Urothelium cell line (cell line): ENCODE measurements at regions not wholly inside any gene's neighbourhood (a gene's known extent, or its start where the extent isn't known, plus 50 kb on each side); places are given as distances from the start of the nearest gene placed in this dataset.

Source experiments
- DNase-seq: peaks from one replicate; pipeline ENCODE4 v3.0.0; 2011; ENCODE audit warnings: low spot score, mixed read lengths
- FAIRE-seq: peaks from 2 replicates; lab custom pipeline; 2011; peaks lifted over from hg19 to GRCh38; lab: Jason Lieb, UNC

DNA sequence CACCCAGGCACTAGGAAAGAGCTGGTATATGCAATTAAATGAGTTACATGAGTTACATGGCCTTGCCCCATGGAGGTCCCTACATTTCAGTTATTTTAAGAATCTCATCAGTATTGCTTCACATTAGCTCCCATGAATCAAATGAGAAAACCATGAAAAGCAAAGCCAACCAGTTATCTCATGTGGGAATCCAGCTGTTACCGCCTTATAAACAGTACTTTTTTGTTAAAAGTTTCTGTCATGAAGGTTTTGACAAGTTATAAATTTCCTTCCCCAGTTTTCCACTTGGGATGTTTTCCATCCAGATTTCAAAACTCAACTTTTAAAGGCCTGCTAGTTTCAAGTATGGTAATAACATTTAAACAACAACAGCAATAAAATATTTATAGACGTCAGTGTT is 544.8 kb downstream of the NUF2 start:
- FAIRE-seq (no peak), DNase-seq (no peak)

DNA sequence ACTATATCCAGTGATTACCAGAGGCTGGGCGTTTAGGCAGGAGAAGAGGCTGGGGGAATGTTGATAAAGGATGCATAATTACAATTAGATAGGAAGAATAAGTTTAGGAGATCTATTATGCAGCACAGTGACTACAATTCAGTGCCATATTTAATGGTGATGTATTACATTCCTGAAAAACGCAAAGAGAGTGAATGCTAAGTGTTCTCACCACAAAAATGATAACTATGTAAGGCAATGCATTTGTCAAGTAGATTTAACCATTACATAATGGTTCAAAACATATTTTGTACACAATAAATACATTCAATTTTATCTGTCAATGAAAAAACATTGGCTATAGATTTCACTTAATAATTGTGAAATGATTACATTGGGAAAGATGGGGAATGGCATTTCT is 548.9 kb downstream of the NUF2 start:
- no peak for FAIRE-seq
- DNase-seq = no peak

DNA sequence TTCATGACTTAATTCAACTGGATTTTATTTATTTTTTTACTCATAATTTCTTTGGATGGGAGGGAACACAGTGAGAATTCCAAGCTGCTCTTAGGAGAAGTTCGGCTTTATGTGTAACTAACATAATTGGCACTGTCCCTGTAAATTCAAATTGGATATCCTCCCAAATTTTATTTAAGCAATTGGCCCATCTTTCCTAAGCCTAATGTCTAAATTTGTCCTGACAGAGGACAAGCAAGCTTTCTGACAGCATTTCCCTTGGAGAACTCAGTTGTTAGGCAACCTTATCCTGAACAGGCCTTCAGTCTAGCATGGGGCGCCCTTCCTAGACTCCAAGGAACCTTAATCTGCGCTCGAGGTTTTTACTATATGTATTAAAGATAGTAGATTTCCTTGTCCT is 550.3 kb downstream of the NUF2 start:
- FAIRE-seq (no peak), DNase-seq (no peak)

DNA sequence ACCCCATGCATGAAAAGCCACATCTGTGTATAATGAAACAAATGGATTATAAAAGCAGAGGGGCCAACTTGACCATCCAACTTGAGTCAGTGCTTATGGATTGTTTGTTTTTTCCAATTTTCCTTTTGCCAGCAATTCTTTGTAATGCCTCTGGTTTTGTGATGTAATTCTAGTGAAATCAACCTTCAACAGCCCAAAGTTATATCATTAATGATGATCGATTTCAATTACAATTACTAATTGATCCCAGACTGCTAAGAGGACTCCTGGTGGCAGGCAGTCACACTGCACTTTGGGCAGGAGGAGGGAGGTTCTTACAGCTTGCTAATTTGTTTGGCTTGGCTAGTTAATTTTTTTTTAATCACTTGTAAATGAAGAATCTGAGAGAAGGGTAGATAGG is 552.3 kb downstream of the NUF2 start:
- FAIRE-seq (no peak), DNase-seq (no peak)

DNA sequence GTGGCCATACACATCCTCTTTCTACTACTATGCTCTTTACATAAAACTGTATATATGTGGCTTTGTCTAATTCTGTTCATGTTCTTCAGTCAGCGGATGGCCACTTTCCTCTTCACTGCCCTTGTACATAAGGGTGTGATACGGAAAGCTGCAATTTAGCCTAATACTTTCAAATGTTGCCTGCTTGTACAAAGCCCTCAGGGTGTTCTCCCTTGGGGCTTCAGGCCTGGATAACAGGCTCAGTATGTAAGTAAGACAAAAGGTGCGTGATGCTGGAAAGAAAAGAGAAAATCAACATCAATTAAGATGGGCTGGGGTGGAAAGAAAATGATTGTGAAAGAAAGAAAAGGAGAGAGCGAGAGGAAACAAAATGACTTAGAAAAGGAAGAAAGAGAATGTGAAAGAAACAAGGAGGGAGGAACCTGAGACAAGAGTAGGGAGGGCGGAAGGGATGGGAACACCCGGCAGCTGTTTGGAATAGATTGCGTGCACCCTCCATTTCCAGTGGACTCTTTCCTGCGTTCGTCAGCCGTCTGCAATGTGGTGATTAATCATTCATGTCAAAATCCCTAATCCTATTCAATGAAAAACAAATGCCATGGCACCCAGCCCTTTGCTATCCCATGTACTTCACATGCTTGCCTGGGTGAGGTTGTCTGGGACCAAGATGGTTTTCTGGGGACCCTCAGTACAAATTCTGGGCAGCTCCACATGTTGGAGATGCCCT is 553.6 kb downstream of the NUF2 start:
- FAIRE-seq (no peak), DNase-seq (peak; percentile 18)

DNA sequence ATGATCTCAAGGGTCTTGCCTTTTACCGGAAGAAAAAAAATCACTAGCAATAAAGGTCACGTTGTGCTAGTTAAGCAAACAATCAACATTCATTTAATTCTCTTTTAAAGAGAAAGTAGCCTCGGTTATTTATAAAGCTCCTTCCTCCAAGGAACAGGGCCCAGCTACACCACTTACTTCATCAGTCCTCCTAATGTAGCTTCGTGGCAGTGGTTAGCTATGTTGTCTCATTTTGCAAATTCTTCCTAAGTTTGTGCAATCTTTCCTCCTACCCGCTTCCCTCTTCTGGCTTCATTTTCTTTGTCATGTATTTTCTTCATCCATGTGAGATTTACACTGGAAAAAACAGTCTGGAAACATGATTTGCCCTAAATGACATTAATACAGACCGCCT is 554.2 kb downstream of the NUF2 start:
- FAIRE-seq (no peak), DNase-seq (no peak)

DNA sequence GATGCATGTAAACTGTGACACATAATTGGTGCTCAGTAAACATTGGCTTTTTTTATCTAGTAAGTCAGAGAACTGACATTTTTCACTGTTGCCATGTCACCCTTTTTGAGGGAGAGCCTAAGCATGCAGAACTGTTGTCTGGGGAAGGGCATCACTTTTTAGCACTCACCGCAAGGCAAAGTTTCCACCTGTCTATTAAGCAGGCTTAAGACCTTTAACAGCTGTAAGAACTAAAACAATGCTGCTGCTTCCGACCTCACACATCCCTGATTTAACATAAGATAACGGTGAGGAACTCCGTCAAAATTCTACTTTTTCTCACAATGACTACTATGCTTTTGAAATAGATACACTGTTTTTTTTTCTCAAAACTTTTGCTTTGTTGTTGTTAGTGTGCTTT is 554.8 kb downstream of the NUF2 start:
- FAIRE-seq (no peak), DNase-seq (no peak)

DNA sequence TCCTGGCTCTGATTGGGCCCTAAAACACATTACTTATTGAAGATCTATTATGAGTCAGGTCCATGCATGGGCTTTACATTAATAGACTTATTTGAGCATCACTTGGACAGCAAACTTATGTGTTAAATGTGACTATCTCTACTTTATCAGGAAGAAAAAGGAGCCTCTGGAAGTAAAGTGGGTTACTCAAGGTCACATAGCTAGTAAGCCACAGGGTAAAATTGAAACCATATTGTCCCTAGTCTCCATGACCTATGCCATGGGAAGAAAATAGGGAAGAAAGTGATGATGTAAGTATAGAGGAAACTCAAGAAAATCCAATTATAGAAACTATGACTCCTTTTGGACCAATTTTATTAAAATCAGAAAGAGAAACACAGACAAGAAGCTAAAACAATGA is 555.3 kb downstream of the NUF2 start:
- FAIRE-seq (no peak), DNase-seq (no peak)

DNA sequence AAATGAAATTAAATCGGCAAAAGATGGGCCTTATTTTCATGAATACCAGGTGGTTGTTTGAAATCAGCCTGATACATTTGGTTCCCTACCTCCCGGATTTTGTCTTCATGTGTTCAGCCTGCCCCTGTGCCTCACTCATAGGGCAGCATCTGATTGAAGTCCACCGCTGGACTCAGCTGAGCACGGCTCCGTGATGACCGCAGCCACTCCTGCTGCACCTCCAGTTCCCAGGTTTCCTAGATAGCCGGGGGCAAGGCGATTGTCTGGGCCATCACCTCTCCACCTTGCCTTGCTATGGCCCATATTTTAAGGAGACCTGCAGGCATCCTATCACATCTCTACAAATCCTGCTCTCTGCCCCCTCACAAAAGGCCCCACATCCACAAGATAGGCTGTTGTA is 563.8 kb downstream of the NUF2 start:
- FAIRE-seq = no peak
- DNase-seq = no peak

DNA sequence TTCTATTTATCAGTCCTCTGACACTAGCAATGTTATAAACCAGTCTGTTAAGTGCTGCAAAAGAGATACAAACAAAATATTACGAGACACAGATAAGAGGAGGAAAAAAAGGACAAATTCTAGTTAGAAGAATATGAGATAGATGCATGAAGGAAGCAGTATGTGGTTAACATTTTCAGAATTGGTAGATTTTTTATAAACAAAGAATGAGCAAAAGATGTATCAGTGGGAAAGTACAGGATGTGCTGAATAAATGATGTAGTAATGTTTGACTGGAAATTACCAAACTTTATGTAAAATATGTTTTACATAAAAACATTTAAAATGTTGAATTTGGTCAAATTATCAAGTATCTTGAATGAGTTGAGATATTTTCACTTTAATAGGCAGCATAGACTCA is 574.2 kb downstream of the NUF2 start:
- FAIRE-seq = no peak
- no peak for DNase-seq

DNA sequence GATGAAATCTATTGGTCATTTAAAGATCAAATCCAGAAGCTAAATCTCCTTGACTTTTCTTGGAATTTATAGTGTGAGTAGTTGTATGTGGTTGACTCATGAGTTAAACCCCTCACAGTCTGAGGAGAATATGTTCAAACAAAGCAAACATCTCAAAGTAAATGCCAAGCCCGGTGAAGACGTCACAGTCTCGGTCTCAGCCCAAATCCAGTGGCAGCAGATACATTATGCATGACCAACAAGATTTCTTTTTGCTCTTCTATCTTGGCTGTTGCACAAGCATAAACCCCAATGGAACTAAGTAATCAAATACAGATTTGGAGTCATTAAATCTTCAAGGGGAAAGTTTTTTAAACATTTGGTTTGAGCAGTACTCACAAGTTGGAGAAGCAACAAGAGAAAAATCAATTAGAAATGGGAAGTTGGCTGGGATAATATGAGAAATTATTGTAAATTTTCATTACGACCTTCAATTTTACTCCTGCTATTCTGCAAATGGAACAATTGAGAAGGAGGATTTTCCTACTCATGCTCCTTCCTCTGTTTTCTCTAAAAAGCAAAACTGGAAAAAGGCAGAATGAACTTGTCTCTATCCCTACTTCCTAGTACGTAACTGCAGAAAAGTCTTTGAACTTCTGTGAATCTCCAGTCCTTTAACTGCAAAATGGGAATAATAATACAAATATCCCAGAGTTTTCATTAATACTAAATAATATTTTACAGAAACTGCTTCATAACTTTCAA is 575.8 kb downstream of the NUF2 start:
- DNase-seq (no peak), FAIRE-seq (no peak)

DNA sequence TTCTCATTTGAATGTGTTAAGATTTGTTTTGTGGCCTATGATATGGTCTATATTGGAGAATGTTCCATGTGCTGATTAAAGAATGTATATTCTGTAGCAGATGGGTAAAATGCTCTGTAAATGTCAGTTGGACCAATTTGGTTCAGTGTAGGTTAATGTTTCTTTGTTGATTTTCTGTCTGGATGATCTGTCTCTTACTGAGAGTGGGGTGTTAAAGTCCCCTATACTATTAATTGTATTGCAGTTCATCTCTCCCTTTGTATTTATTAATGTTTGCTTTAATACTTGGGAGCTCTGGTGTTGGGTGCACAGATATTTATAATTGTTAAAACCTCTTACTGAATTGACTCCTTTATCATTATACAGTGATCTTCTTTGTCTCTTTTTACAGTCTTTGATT is 584.5 kb downstream of the NUF2 start:
- FAIRE-seq = no peak

DNA sequence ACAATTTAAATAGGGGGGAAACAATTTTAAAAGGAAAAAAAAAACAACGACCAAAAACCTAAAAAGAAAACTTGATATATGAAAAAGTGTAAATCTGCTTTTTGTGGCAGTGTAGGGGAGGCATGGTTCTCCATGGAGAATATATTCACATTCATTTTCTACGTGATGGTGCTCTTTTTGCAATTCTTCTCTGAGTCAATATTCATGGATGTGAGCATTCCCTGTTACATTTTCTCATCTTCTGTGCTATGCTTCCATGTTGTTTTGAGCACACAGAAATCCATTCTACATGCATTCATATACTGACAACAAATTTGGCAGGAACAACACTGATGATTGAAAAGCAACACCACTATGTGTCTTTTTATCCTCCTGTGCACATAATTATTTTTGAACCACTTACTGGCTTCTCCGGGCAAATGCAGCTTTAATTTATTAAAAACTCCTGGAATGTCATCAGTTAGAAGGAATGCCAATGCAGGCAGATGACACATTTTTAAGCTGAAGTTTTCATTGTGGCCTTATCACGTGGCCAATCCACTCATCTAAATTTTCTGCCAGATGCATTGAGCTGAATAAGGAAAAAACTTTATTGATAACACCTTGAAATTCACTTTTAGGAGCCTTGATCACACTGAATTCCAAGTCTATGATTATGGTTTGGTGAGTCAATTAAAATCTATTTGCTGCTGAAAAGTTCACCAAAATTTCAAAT is 590.6 kb downstream of the NUF2 start:
- DNase-seq (no peak), FAIRE-seq (no peak)

More for the DNA sequence above, 584.5 kb downstream of the NUF2 start:
- no peak for DNase-seq

DNA sequence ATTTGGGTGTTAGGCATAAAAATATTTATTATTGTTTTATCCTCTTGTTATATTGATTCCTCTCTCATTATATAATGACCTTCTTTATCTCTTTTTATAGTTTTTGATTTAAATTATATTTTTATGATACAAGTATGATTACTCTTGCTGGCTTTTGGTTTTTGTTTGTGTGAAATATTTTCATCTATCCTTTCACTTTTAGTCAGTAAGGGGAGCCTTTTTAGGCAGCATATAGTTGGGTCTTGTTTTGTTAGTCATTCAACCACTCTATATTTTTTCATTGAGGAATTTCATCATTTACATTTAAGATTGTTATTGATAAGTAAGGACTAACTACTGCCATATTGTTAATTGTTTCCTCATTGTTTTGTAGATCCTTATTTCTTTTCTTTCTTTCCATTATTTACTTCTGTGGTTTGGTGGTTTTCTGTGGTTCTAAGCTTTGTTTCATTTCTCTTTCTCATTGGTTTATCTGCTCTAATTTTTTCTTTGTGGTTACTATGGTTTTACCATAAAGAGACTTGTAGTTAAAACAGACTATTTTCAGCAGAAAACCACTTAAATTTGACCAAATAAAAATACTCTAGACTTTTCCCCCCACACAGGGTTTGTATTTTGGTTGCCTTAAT is 593.1 kb downstream of the NUF2 start:
- DNase-seq (no peak), FAIRE-seq (no peak)

DNA sequence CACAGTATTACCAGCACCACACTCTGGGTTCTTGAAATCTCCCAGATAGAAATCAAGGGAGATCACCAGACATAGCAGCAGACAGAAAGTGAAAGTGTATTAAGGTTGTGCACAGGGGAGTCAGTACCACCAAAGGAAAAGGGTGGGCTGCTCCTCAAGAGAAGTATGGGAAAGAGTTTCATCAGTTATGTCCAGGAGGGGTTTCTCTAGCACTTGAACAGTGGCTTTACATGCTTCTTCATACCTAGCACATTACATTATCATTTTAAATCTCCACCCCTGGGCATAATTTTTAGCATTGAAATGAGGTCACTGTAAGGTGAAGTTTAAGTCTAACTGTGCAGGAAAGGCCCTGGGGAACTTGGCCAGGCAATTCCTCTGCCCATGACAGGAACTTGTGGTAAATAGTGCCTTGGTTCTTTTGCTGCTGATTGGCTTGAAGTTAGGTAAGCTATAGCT is 601.0 kb downstream of the NUF2 start:
- FAIRE-seq = no peak

DNA sequence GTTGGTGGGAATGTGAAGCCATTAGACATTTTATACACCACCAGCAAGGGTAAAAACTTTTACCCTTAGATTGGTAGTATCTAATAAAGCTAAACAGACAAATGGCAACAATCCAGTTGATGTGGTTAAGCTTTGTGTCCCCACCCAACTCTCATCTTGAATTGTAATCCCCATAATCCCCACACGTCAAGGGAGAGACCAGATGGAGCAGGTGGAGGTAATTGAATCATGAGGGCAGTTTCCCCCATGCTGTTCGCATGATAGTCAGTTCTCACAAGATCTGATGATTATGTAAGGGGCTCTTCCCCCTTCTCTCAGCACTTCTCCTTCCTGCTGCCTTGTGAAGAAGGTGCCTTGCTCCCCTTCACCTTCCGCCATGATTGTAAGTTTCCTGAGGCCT is 602.3 kb downstream of the NUF2 start:
- DNase-seq (no peak), FAIRE-seq (no peak)

More for the DNA sequence above, 601.0 kb downstream of the NUF2 start:
- no peak for DNase-seq

DNA sequence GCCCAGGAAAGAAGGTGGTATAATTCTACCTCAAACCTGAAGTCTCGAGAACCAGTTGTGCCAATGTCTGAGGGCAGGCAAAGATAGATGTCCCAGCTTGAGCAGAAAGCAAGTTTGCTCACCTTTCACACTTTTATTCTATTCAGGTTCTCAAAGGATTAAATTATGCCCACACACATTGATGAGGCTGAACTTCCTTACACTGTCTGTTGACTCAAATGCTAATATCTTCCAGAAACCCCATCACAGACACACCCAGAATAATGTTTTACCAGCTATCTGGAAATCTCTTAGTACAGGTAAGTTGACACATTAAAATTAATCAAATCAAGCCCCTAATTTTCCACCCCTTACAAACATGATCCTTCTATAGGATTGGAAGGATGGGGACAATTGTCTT is 605.7 kb downstream of the NUF2 start:
- DNase-seq (no peak), FAIRE-seq (no peak)

DNA sequence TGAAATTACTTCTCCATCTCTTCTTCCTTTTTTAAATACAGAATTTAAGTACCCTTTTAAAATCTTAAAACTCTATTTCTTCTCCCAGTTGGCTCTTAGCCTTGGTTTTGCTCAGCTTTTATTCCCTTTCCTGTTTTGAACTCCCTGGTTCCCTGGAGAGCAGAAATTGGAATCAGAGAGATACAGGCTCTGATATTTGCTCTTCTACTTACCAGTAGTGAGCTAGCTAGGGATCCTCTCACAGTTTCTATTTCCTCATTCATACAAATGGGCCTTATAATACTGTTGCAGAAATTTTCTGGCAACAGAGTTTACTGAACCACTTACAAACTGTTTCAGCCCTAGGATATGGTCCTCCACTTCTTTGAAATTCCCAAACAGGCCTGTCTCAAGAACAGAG is 606.3 kb downstream of the NUF2 start:
- no peak for FAIRE-seq
- DNase-seq = no peak

DNA sequence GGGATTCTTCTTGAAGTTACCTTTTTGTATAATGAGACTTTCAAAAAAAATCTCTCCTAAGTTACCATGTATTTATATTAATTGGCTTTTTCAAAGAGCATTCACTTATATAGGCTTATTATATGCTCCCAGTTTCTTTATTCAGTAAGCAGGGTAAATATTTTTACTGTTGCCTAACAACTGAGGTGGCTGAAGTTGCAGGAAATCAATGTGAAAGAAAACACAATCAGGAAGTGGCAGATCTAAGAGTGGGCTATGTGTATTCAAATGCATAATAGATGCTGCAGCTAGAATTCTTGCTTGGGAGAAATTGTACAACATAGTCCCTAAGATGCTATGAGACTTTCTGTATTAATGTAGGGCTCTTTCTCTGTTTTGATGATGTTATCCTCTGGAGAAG is 606.9 kb downstream of the NUF2 start:
- no peak for FAIRE-seq

DNA sequence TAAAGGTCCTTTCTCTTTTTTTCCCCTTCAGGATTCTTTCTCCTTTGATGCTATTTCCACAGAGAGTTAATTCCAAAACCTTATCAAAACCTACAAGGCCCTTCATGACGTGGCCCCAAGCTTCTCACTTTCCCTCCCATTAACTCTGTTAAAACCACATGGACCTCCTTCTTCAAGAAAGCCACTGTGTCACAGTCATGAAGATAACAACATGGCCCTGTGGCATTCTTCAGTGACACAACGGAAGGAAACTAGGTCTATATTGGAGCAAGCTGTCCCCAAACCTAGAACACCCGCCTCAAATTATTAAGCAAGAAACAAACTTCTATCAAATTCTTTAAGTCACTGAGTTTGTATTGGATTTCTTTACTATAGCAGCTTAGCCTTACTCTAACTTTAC is 611.1 kb downstream of the NUF2 start:
- no peak for DNase-seq
- FAIRE-seq = no peak

More for the DNA sequence above, 606.9 kb downstream of the NUF2 start:
- DNase-seq = no peak

DNA sequence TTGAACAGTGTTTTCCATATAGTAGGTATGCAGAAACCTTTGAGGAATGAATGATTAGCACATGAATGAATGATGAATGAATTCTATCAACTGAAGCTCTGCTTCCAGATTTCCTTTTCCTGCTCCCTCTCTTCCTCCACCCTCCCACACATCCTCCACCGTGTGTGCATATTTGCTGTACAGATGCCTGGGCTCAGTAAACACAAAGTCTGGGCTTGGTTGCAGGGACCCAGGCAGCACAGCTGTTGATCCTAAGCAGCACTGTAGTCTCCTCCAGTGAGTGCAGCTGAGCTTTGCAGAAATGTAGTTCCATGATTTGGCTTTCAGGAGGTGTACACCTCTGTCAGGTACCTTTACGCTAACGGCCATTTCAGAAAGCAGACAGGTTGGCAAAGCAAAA is 611.7 kb downstream of the NUF2 start:
- no peak for FAIRE-seq
- DNase-seq = no peak
